NB4 (cell line): ENCODE measurements at regions not wholly inside any gene's neighbourhood (a gene's known extent, or its start where the extent isn't known, plus 50 kb on each side); places are given as distances from the start of the nearest gene placed in this dataset.
"Not testable (repeated sequence)": the region's sequence is repeated elsewhere in the genome, so short reads cannot be mapped to it uniquely, and the experiment has no call there.

ENCODE experiments used
- DNase-seq: peaks from one replicate; pipeline ENCODE4 v3.0.0; 2010; ENCODE audit warnings: low read depth
- H3K4me3 ChIP-seq: one replicate; pipeline ENCODE4 v1.5.1; 2011; ENCODE audit warnings: mild to moderate bottlenecking, low read depth, low read length, moderate library complexity
- CTCF ChIP-seq: IDR thresholded peaks from one replicate; pipeline ENCODE4 v1.5.1; 2012; ENCODE audit warnings: low read depth, low read length
- MAX ChIP-seq: IDR thresholded peaks from 2 replicates; pipeline ENCODE4 v1.6.1; 2011; ENCODE audit warnings: low read depth, low read length
- MYC ChIP-seq: IDR thresholded peaks from 2 replicates; pipeline ENCODE4 v1.6.1; 2011; ENCODE audit warnings: low read depth, low read length
- POLR2A ChIP-seq: IDR thresholded peaks from 2 replicates; pipeline ENCODE4 v1.6.1; 2011; ENCODE audit warnings: mild to moderate bottlenecking; ENCODE audit not compliant: insufficient read length; ENCODE audit errors: extremely low read depth

- TF ChIP-seq MAX (no peak), CTCF (no peak), POLR2A (no peak), MYC (no peak)
- DNase-seq: no peak
- no peak overlapping the region for H3K4me3 ChIP-seq
These were observed 84.9 kb upstream of the CMKLR1 start for GRCh38 chr12:108424026-108424425.

GRCh38 chr12:108423486-108423885 lies 84.4 kb upstream of the CMKLR1 start:
- no peak for DNase-seq
- TF ChIP-seq MAX: no peak
- TF ChIP-seq POLR2A: no peak
- no peak overlapping the region for H3K4me3 ChIP-seq

GRCh38 chr12:108421082-108421481 lies 82.0 kb upstream of the CMKLR1 start:
- not testable (repeated sequence) for DNase-seq, H3K4me3 ChIP-seq

- DNase-seq, H3K4me3 ChIP-seq: not testable (repeated sequence)
These were observed 81.3 kb upstream of the CMKLR1 start for GRCh38 chr12:108420421-108420820.

GRCh38 chr12:108419949-108420348 lies 80.8 kb upstream of the CMKLR1 start:
- DNase-seq: no peak
- TF ChIP-seq MYC (no peak), POLR2A (no peak), CTCF (no peak), MAX (no peak)

GRCh38 chr12:108418164-108418890 lies 79.2 kb upstream of the CMKLR1 start:
- no peak overlapping the region for H3K4me3 ChIP-seq
- no peak for TF ChIP-seq MAX
- no peak for TF ChIP-seq CTCF
- TF ChIP-seq POLR2A: no peak
- no peak for DNase-seq

More at GRCh38 chr12:108419949-108420348, 80.8 kb upstream of the CMKLR1 start:
- H3K4me3 ChIP-seq: no peak overlapping the region

- no peak for DNase-seq
- TF ChIP-seq MAX (no peak), MYC (no peak), POLR2A (no peak), CTCF (no peak)
- H3K4me3 ChIP-seq: no peak overlapping the region
These were observed 74.9 kb upstream of the CMKLR1 start for GRCh38 chr12:108414021-108414420.
